ENCODE measurements at regions not wholly inside any gene's neighbourhood (a gene's known extent, or its start where the extent isn't known, plus 50 kb on each side); places are given as distances from the start of the nearest gene placed in this dataset.

DNA sequence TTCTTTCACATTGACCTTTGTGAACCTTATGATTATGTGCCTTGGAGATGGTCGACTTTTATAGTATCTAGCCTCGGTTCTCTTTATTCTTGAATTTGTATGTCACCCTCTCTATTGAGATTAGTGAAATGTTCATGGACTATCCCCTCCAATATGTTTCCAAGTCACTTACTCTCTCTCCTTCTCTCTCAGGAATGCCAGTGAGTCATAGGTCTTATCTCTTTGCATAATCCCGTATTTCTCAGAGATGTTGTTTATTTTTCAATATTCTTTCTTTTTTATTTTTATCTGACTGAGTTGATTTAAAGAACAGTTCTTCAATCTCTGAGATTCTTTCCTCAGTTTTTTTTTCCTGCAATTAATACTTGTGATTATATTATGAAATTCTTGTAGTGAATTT lies 411.6 kb upstream of the CADM2 start:
- in situ Hi-C loops (cut with MboI) (loop anchor here (5.0 kb wide), 2 partner anchors 810 to 1025 kb away; no protein-coding TSS in a partner anchor), intact Hi-C loops (cut with micrococcal nuclease; ENCODE audit: unreplicated experiment) (no loop called here)
- Histone ChIP-seq H3K36me3 (ENCODE audit: control insufficient read depth in 2 of 2, insufficient read depth in 2 of 2, low read length in 1 of 2) (no peaks in the 10 kb centered on the region), H3K4me1 (ENCODE audit: control insufficient read depth, insufficient read depth, low read length) (no peaks in the 10 kb centered on the region), H3K79me2 (ENCODE audit: control insufficient read depth, insufficient read depth, low read length) (no peaks in the 10 kb centered on the region), H3K9ac (ENCODE audit: control insufficient read depth, insufficient read depth, low read length) (no peak overlapping the region), H3K9me3 (replicated peaks; ENCODE audit: control insufficient read depth, insufficient read depth, low read length) (no peaks in the 10 kb centered on the region), H3K4me3 (no peak overlapping the region), H3K4me2 (ENCODE audit: control insufficient read depth, insufficient read depth) (no peak overlapping the region), H4K20me1 (ENCODE audit: control insufficient read depth, insufficient read depth) (no peaks in the 10 kb centered on the region), H3K27me3 (replicated peaks in 1 of 2; ENCODE audit: control insufficient read depth in 2 of 2, insufficient read depth in 2 of 2, low read length in 1 of 2) (no peaks in the 10 kb centered on the region), H2AFZ (ENCODE audit: control insufficient read depth, low read depth, low read length) (no peak overlapping the region), H3K27ac (ENCODE audit: control insufficient read depth, insufficient read depth) (no peak overlapping the region)
- no peak for DNase-seq (ENCODE audit: low read depth, low spot score)
- CTCF ChIA-PET = interaction anchor here (0.7 to 3.8 kb wide), 28 partner anchors 10 to 1039 kb away, joined by 3 to 80 read pairs (median 4); no protein-coding TSS in a partner anchor
- ATAC-seq = no peak
- FAIRE-seq = peak; percentile 27
- SMC1A ChIA-PET (ENCODE audit: uncharacterized antibody, unreplicated experiment) = interaction anchor here (0.7 to 4.1 kb wide), 19 partner anchors 10 to 1037 kb away, joined by 3 to 52 read pairs (median 3); no protein-coding TSS in a partner anchor
- WGBS (ENCODE audit: insufficient coverage, insufficient replicate concordance, low lambda C conversion rate, missing lambda C conversion rate) = 17% methylated on average over 3 of the region's 3 CpGs
- no TSS peak for BruUV-seq (replicated peaks)
- POLR2A ChIA-PET = no interaction called here
- RAD21 ChIA-PET (ENCODE audit: unreplicated experiment) = interaction anchor here (0.7 to 3.3 kb wide), 6 partner anchors 12 to 1029 kb away, joined by 3 to 35 read pairs (median 5); no protein-coding TSS in a partner anchor
- no peak for TF ChIP-seq EP300 (IDR thresholded peaks at IDR 0.05; ENCODE audit: borderline replicate concordance in 1 of 2, control insufficient read depth in 1 of 2, low read depth in 2 of 2, low read length in 2 of 2)
- no peak for TF ChIP-seq CEBPB (IDR thresholded peaks at IDR 0.05; ENCODE audit: borderline replicate concordance in 1 of 2, low read depth in 2 of 2, low read length in 2 of 2)
- TF ChIP-seq, protein P1, sequence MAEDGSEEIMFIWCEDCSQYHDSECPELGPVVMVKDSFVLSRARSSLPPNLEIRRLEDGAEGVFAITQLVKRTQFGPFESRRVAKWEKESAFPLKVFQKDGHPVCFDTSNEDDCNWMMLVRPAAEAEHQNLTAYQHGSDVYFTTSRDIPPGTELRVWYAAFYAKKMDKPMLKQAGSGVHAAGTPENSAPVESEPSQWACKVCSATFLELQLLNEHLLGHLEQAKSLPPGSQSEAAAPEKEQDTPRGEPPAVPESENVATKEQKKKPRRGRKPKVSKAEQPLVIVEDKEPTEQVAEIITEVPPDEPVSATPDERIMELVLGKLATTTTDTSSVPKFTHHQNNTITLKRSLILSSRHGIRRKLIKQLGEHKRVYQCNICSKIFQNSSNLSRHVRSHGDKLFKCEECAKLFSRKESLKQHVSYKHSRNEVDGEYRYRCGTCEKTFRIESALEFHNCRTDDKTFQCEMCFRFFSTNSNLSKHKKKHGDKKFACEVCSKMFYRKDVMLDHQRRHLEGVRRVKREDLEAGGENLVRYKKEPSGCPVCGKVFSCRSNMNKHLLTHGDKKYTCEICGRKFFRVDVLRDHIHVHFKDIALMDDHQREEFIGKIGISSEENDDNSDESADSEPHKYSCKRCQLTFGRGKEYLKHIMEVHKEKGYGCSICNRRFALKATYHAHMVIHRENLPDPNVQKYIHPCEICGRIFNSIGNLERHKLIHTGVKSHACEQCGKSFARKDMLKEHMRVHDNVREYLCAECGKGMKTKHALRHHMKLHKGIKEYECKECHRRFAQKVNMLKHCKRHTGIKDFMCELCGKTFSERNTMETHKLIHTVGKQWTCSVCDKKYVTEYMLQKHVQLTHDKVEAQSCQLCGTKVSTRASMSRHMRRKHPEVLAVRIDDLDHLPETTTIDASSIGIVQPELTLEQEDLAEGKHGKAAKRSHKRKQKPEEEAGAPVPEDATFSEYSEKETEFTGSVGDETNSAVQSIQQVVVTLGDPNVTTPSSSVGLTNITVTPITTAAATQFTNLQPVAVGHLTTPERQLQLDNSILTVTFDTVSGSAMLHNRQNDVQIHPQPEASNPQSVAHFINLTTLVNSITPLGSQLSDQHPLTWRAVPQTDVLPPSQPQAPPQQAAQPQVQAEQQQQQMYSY (CRISPR knock-in tag; IDR thresholded peaks at IDR 0.05) = no peak
- no peak for TF ChIP-seq YY1 (IDR thresholded peaks at IDR 0.05; ENCODE audit: low read depth, low read length)
- TF ChIP-seq, protein P2, sequence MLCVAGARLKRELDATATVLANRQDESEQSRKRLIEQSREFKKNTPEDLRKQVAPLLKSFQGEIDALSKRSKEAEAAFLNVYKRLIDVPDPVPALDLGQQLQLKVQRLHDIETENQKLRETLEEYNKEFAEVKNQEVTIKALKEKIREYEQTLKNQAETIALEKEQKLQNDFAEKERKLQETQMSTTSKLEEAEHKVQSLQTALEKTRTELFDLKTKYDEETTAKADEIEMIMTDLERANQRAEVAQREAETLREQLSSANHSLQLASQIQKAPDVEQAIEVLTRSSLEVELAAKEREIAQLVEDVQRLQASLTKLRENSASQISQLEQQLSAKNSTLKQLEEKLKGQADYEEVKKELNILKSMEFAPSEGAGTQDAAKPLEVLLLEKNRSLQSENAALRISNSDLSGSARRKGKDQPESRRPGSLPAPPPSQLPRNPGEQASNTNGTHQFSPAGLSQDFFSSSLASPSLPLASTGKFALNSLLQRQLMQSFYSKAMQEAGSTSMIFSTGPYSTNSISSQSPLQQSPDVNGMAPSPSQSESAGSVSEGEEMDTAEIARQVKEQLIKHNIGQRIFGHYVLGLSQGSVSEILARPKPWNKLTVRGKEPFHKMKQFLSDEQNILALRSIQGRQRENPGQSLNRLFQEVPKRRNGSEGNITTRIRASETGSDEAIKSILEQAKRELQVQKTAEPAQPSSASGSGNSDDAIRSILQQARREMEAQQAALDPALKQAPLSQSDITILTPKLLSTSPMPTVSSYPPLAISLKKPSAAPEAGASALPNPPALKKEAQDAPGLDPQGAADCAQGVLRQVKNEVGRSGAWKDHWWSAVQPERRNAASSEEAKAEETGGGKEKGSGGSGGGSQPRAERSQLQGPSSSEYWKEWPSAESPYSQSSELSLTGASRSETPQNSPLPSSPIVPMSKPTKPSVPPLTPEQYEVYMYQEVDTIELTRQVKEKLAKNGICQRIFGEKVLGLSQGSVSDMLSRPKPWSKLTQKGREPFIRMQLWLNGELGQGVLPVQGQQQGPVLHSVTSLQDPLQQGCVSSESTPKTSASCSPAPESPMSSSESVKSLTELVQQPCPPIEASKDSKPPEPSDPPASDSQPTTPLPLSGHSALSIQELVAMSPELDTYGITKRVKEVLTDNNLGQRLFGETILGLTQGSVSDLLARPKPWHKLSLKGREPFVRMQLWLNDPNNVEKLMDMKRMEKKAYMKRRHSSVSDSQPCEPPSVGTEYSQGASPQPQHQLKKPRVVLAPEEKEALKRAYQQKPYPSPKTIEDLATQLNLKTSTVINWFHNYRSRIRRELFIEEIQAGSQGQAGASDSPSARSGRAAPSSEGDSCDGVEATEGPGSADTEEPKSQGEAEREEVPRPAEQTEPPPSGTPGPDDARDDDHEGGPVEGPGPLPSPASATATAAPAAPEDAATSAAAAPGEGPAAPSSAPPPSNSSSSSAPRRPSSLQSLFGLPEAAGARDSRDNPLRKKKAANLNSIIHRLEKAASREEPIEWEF (IDR thresholded peaks at IDR 0.05; ENCODE audit: insufficient replicate concordance, low read depth, low read length) = no peak
- TF ChIP-seq HDAC2 (IDR thresholded peaks at IDR 0.05) = no peak
- no peak for TF ChIP-seq FOS (IDR thresholded peaks at IDR 0.05; ENCODE audit: borderline replicate concordance, extremely low read depth, insufficient read length)
- TF ChIP-seq BACH1 (IDR thresholded peaks at IDR 0.05; ENCODE audit: borderline replicate concordance) = no peak
- TF ChIP-seq NR2F1 (conservative IDR thresholded peaks at IDR 0.05) = no peak
- no peak for TF ChIP-seq MTA3 (IDR thresholded peaks at IDR 0.05; ENCODE audit: borderline replicate concordance, low read length)
- TF ChIP-seq NR2C1 (IDR thresholded peaks at IDR 0.05) = no peak
- no peak for TF ChIP-seq NBN (IDR thresholded peaks at IDR 0.05)
- no peak for TF ChIP-seq ZSCAN29 (IDR thresholded peaks at IDR 0.05)
- TF ChIP-seq LARP7 (IDR thresholded peaks at IDR 0.05) = no peak
- TF ChIP-seq POLR2A (IDR thresholded peaks at IDR 0.05; ENCODE audit: low read depth, low read length) = no peak
- no peak for TF ChIP-seq ZBED1 (IDR thresholded peaks at IDR 0.05; ENCODE audit: borderline replicate concordance)
- TF ChIP-seq, protein P3, sequence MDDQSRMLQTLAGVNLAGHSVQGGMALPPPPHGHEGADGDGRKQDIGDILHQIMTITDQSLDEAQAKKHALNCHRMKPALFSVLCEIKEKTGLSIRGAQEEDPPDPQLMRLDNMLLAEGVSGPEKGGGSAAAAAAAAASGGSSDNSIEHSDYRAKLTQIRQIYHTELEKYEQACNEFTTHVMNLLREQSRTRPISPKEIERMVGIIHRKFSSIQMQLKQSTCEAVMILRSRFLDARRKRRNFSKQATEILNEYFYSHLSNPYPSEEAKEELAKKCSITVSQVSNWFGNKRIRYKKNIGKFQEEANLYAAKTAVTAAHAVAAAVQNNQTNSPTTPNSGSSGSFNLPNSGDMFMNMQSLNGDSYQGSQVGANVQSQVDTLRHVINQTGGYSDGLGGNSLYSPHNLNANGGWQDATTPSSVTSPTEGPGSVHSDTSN (IDR thresholded peaks at IDR 0.05; ENCODE audit: insufficient replicate concordance, low read depth, low read length) = no peak
